ENCODE measurements at regions not wholly inside any gene's neighbourhood (a gene's known extent, or its start where the extent isn't known, plus 50 kb on each side); places are given as distances from the start of the nearest gene placed in this dataset.

DNA sequence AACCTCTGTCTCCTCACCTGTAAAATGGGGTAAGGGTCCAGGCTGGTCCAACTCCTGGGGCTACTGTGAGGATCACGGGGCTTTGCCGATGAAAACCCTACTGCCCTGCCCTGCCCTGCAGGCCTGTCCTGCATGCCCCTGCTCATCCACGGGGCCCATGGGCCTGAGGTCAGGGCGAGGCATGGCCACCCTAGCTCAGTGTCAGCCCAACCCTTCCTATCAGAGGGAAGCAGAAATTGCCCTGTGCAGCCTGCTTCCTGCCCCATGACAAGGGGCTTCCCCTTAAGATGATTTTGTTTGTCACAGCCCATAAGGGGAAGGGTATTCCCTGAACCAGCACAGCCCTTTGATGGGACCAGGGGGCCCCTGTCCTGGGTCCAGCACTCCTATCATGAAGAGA is 353.6 kb upstream of the ID2 start:
- Histone ChIP-seq H3K4me2 (no peak overlapping the region), H3K4me3 (no peak overlapping the region), H3K27ac (no peak overlapping the region), H3K9me3 (no peaks in the 10 kb centered on the region), H3K4me1 (no peaks in the 10 kb centered on the region)
- TF ChIP-seq, protein P1, sequence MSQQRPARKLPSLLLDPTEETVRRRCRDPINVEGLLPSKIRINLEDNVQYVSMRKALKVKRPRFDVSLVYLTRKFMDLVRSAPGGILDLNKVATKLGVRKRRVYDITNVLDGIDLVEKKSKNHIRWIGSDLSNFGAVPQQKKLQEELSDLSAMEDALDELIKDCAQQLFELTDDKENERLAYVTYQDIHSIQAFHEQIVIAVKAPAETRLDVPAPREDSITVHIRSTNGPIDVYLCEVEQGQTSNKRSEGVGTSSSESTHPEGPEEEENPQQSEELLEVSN (IDR thresholded peaks at IDR 0.05; ENCODE audit: borderline replicate concordance, low read depth), result no peak
- TF ChIP-seq FOSL2 (IDR thresholded peaks at IDR 0.05), result no peak
- TF ChIP-seq FOSL2 (CRISPR knock-in tag; IDR thresholded peaks at IDR 0.05), result no peak
- no peak for TF ChIP-seq ZNF302 (CRISPR knock-in tag; IDR thresholded peaks at IDR 0.05)
- no peak for TF ChIP-seq ZC3H11A (IDR thresholded peaks at IDR 0.05)
- TF ChIP-seq, protein P2, sequence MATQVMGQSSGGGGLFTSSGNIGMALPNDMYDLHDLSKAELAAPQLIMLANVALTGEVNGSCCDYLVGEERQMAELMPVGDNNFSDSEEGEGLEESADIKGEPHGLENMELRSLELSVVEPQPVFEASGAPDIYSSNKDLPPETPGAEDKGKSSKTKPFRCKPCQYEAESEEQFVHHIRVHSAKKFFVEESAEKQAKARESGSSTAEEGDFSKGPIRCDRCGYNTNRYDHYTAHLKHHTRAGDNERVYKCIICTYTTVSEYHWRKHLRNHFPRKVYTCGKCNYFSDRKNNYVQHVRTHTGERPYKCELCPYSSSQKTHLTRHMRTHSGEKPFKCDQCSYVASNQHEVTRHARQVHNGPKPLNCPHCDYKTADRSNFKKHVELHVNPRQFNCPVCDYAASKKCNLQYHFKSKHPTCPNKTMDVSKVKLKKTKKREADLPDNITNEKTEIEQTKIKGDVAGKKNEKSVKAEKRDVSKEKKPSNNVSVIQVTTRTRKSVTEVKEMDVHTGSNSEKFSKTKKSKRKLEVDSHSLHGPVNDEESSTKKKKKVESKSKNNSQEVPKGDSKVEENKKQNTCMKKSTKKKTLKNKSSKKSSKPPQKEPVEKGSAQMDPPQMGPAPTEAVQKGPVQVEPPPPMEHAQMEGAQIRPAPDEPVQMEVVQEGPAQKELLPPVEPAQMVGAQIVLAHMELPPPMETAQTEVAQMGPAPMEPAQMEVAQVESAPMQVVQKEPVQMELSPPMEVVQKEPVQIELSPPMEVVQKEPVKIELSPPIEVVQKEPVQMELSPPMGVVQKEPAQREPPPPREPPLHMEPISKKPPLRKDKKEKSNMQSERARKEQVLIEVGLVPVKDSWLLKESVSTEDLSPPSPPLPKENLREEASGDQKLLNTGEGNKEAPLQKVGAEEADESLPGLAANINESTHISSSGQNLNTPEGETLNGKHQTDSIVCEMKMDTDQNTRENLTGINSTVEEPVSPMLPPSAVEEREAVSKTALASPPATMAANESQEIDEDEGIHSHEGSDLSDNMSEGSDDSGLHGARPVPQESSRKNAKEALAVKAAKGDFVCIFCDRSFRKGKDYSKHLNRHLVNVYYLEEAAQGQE (IDR thresholded peaks at IDR 0.05), result no peak
- TF ChIP-seq PHF8 (IDR thresholded peaks at IDR 0.05; ENCODE audit: borderline replicate concordance, low read depth), result no peak
- TF ChIP-seq CBX8 (IDR thresholded peaks at IDR 0.05), result no peak
- TF ChIP-seq, protein P3, sequence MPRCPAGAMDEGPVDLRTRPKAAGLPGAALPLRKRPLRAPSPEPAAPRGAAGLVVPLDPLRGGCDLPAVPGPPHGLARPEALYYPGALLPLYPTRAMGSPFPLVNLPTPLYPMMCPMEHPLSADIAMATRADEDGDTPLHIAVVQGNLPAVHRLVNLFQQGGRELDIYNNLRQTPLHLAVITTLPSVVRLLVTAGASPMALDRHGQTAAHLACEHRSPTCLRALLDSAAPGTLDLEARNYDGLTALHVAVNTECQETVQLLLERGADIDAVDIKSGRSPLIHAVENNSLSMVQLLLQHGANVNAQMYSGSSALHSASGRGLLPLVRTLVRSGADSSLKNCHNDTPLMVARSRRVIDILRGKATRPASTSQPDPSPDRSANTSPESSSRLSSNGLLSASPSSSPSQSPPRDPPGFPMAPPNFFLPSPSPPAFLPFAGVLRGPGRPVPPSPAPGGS (IDR thresholded peaks at IDR 0.05), result no peak
- no peak for TF ChIP-seq RCOR1 (IDR thresholded peaks at IDR 0.05; ENCODE audit: low read depth, low read length)
- TF ChIP-seq POLR2A (IDR thresholded peaks at IDR 0.05; ENCODE audit: low read length), result no peak
- TF ChIP-seq ZSCAN20 (CRISPR knock-in tag; IDR thresholded peaks at IDR 0.05), result no peak
- no peak for TF ChIP-seq EHMT2 (IDR thresholded peaks at IDR 0.05; ENCODE audit: low read depth)
- TF ChIP-seq ESRRA (IDR thresholded peaks at IDR 0.05; ENCODE audit: borderline replicate concordance, low read length), result no peak
- no peak for TF ChIP-seq TP53 (CRISPR knock-in tag; IDR thresholded peaks at IDR 0.05)
- ATAC-seq (no peak), DNase-seq (ENCODE audit: low read depth in 1 of 2, low spot score in 1 of 2) (no peak), FAIRE-seq (no peak)
- ChIA-PET CTCF (interaction anchor here (0.9 to 1.9 kb wide), 2 partner anchors 9 to 1231 kb away, joined by 3 to 4 read pairs; no protein-coding TSS in a partner anchor), POLR2A (no interaction called here)
- WGBS (ENCODE audit: missing lambda C conversion rate), result 66% methylated on average over 4 of the region's 4 CpGs

DNA sequence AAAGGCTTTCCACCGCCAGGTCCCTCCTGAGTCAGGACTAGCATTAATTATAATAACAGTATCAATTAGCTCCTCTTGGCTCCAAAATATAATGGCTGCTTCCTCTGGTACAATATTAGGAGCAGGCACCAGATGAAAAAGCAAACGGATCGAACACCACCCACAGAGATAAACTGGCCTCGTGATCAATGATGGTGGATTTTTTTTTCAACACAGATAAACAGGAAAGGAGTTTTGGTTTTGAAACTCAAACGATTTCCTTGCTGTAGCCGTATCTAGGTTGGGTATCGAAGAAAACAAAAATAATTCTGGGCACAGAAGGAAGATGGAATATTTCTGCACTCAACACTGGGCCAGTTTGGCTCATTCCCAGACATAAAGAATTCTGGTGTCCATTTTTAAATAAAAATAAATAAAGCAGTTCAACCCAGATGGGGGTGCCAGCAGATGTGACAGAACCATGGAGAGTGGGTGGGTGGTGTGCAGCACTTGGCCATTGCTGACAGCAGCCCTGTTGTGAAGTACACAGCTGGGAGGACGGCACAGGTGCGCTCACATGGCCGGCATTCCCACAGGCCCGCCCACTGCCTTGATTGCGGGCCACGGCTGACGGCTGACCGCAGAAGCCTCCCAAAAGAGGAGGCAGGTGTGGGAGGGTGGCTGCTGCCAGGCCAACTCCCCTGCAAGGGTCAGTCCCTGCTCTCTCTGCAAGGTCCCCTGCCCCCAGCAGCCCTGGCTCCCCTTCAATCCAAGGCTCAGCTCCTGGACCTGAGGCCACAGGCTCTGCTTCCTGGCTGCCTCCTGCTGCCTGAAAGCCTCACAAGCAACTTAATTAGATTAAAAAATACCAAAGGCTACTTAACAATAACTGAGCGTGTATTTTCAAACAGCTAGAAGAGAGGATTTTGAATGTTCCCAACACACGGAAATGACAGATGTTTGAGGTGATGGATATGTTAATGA is 351.9 kb upstream of the ID2 start:
- Histone ChIP-seq H3K27ac (no peak overlapping the region), H3K4me1 (no peaks in the 10 kb centered on the region), H3K4me2 (no peak overlapping the region), H3K4me3 (no peak overlapping the region), H3K9me3 (no peaks in the 10 kb centered on the region)
- TF ChIP-seq ZSCAN20 (CRISPR knock-in tag; IDR thresholded peaks at IDR 0.05) (no peak), KDM5A (IDR thresholded peaks at IDR 0.05) (no peak), RARB (CRISPR knock-in tag; IDR thresholded peaks at IDR 0.05) (no peak)
- TF ChIP-seq, protein P4, sequence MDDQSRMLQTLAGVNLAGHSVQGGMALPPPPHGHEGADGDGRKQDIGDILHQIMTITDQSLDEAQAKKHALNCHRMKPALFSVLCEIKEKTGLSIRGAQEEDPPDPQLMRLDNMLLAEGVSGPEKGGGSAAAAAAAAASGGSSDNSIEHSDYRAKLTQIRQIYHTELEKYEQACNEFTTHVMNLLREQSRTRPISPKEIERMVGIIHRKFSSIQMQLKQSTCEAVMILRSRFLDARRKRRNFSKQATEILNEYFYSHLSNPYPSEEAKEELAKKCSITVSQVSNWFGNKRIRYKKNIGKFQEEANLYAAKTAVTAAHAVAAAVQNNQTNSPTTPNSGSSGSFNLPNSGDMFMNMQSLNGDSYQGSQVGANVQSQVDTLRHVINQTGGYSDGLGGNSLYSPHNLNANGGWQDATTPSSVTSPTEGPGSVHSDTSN (IDR thresholded peaks at IDR 0.05), result no peak
- DNase-seq (ENCODE audit: low read depth in 1 of 2, low spot score in 1 of 2) (no peak), ATAC-seq (no peak), FAIRE-seq (no peak)
- ChIA-PET POLR2A (no interaction called here), CTCF (no interaction called here)
- 83% methylated on average over 17 of the region's 17 CpGs for WGBS (ENCODE audit: missing lambda C conversion rate)
